Activated CD4-positive, alpha-beta T cell treated with anti-CD3 and anti-CD28 coated beads, Interleukin-2, amount 50 U/mL, for 4 hours (primary cell): ENCODE measurements at regions not wholly inside any gene's neighbourhood (a gene's known extent, or its start where the extent isn't known, plus 50 kb on each side); places are given as distances from the start of the nearest gene placed in this dataset.

Source experiments
- DNase-seq, 2 experiments: peaks; one replicate each; pipeline ENCODE4 v3.0.0-alpha.2; 2020

GRCh38 chr2:204278454-204278853, 266.8 kb upstream of the PARD3B start:
- no peak for DNase-seq

- no peak for DNase-seq
Observed at GRCh38 chr2:204279819-204280218, 265.5 kb upstream of the PARD3B start.

- DNase-seq: no peak
Observed at GRCh38 chr2:204280262-204280668, 265.0 kb upstream of the PARD3B start.

GRCh38 chr2:204282081-204282480, 263.2 kb upstream of the PARD3B start:
- DNase-seq: no peak

- DNase-seq: no peak
Observed at GRCh38 chr2:204282525-204282924, 262.8 kb upstream of the PARD3B start.

- no peak for DNase-seq
Observed at GRCh38 chr2:204289066-204289465, 256.2 kb upstream of the PARD3B start.

- no peak for DNase-seq
Observed at GRCh38 chr2:204292439-204292838, 252.8 kb upstream of the PARD3B start.

- DNase-seq: no peak
Observed at GRCh38 chr2:204293884-204294747, 251.2 kb upstream of the PARD3B start.

GRCh38 chr2:204298404-204298803, 246.9 kb upstream of the PARD3B start:
- no peak for DNase-seq

- no peak for DNase-seq
Observed at GRCh38 chr2:204299766-204300165, 245.5 kb upstream of the PARD3B start.

GRCh38 chr2:204306667-204307066, 238.6 kb upstream of the PARD3B start:
- DNase-seq: no peak

- no peak for DNase-seq
Observed at GRCh38 chr2:204312105-204312504, 233.2 kb upstream of the PARD3B start.

- DNase-seq: no peak
Observed at GRCh38 chr2:204313256-204313655, 232.0 kb upstream of the PARD3B start.

GRCh38 chr2:204315236-204315662, 230.0 kb upstream of the PARD3B start:
- no peak for DNase-seq

GRCh38 chr2:204317640-204318039, 227.6 kb upstream of the PARD3B start:
- DNase-seq: no peak

- no peak for DNase-seq
Observed at GRCh38 chr2:204321027-204321800, 224.1 kb upstream of the PARD3B start.

GRCh38 chr2:204321910-204322751, 223.1 kb upstream of the PARD3B start:
- no peak for DNase-seq

GRCh38 chr2:204325468-204325867, 219.8 kb upstream of the PARD3B start:
- DNase-seq: peak; percentile 34 to 38

- no peak for DNase-seq
Observed at GRCh38 chr2:204328373-204328772, 216.9 kb upstream of the PARD3B start.

- DNase-seq: no peak
Observed at GRCh38 chr2:204329016-204329415, 216.3 kb upstream of the PARD3B start.

- DNase-seq: no peak
Observed at GRCh38 chr2:204329532-204329931, 215.7 kb upstream of the PARD3B start.

GRCh38 chr2:204331180-204331579, 214.1 kb upstream of the PARD3B start:
- no peak for DNase-seq

- DNase-seq: no peak
Observed at GRCh38 chr2:204331988-204332387, 213.3 kb upstream of the PARD3B start.
